NCI-H2196 treated with DMSO at 0.1 percent for 48 hours (cell line): ENCODE measurements at regions not wholly inside any gene's neighbourhood (a gene's known extent, or its start where the extent isn't known, plus 50 kb on each side); places are given as distances from the start of the nearest gene placed in this dataset.
"Not testable (repeated sequence)": the region's sequence is repeated elsewhere in the genome, so short reads cannot be mapped to it uniquely, and the experiment has no call there.

ENCODE experiments used
- DNase-seq: peaks from one replicate; lab custom pipeline; 2025; ENCODE audit not compliant: unreplicated experiment; lab: John Stamatoyannopoulos, UW

- no peak for DNase-seq
These were observed 193.1 kb upstream of the ADCY2 start for GRCh38 chr5:7202846-7203245.

GRCh38 chr5:7207979-7208378, 188.0 kb upstream of the ADCY2 start:
- DNase-seq, result no peak

GRCh38 chr5:7208938-7209337, 187.0 kb upstream of the ADCY2 start:
- peak; percentile 28 for DNase-seq

- DNase-seq, result no peak
These were observed 186.3 kb upstream of the ADCY2 start for GRCh38 chr5:7209658-7210057.

GRCh38 chr5:7210549-7210948, 185.4 kb upstream of the ADCY2 start:
- DNase-seq, result no peak

- DNase-seq, result no peak
These were observed 182.4 kb upstream of the ADCY2 start for GRCh38 chr5:7213525-7213924.

GRCh38 chr5:7214906-7215416, 181.0 kb upstream of the ADCY2 start:
- DNase-seq, result no peak

- DNase-seq, result no peak
These were observed 177.8 kb upstream of the ADCY2 start for GRCh38 chr5:7218141-7218540.

GRCh38 chr5:7220156-7220555, 175.8 kb upstream of the ADCY2 start:
- DNase-seq, result no peak

GRCh38 chr5:7221041-7221440, 174.9 kb upstream of the ADCY2 start:
- no peak for DNase-seq

- no peak for DNase-seq
These were observed 170.1 kb upstream of the ADCY2 start for GRCh38 chr5:7225826-7226225.

GRCh38 chr5:7242118-7242710, 153.7 kb upstream of the ADCY2 start:
- DNase-seq, result no peak

- no peak for DNase-seq
These were observed 151.7 kb upstream of the ADCY2 start for GRCh38 chr5:7244208-7244607.

- DNase-seq, result no peak
These were observed 150.8 kb upstream of the ADCY2 start for GRCh38 chr5:7245121-7245651.

GRCh38 chr5:7246287-7246686, 149.7 kb upstream of the ADCY2 start:
- DNase-seq, result no peak

GRCh38 chr5:7250004-7250403, 145.9 kb upstream of the ADCY2 start:
- no peak for DNase-seq

- DNase-seq, result no peak
These were observed 145.3 kb upstream of the ADCY2 start for GRCh38 chr5:7250611-7251010.

- DNase-seq, result no peak
These were observed 144.8 kb upstream of the ADCY2 start for GRCh38 chr5:7251132-7251531.

GRCh38 chr5:7261049-7261448, 134.9 kb upstream of the ADCY2 start:
- DNase-seq, result peak; percentile 48

GRCh38 chr5:7261900-7262299, 134.0 kb upstream of the ADCY2 start:
- no peak for DNase-seq

- not testable (repeated sequence) for DNase-seq
These were observed 132.4 kb upstream of the ADCY2 start for GRCh38 chr5:7263398-7264015.

GRCh38 chr5:7265776-7266175, 130.2 kb upstream of the ADCY2 start:
- DNase-seq, result not testable (repeated sequence)

- DNase-seq, result not testable (repeated sequence)
These were observed 127.2 kb upstream of the ADCY2 start for GRCh38 chr5:7268722-7269121.
